ENCODE measurements at regions not wholly inside any gene's neighbourhood (a gene's known extent, or its start where the extent isn't known, plus 50 kb on each side); places are given as distances from the start of the nearest gene placed in this dataset.

DNA sequence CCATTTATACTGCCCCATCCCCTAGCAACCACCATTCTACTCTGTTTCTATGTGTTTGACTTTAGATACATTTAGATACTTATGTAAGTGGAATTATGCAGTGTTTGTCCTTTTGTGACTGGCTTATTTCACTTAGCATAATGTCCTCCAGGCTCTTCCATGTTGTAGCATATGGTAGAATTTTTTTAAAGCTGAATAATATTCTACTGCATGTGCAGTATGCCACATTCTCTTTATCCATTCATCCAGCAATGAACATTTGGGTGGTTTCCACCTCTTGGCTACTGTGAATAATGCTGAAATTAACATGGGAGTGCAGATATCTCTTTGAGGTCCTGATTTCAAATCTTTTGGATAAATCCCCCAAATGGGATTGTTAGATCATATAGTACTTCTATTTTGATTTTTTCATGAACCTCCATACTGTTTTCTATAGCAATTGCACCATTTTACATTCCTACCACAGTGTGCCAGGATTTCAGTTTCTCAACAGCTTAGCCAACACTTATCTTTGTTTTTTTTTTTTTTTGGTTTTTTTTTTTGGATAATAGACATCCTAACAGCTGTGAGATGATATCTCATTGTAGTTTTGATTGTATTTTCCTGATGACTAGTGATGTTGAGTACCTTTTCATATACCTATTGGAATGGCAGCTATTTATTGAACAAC is 105.9 kb upstream of the LNX1 start:
- no peak overlapping the region for H3K27ac ChIP-seq (ENCODE audit: extremely low read depth, low read depth, low read length)
- no peaks in the 10 kb centered on the region for H3K9me3 ChIP-seq (ENCODE audit: control insufficient read depth, insufficient read depth, low read depth, low read length)
- H3K4me3 ChIP-seq (ENCODE audit: low read depth, low read length), result no peak overlapping the region
- POLR2A ChIA-PET, result no interaction called here
- H3K36me3 ChIP-seq (ENCODE audit: control insufficient read depth in 2 of 2, insufficient read depth in 1 of 2, low read length in 2 of 2), result no peaks in the 10 kb centered on the region
- H3K4me1 ChIP-seq (ENCODE audit: control insufficient read depth, insufficient read depth, low read length), result peaks cover 4% of the 10 kb centered on the region; the same call in 1 of the 2 replicates
- no peak for TF ChIP-seq ZNF239 (tag by site-specific recombination; IDR thresholded peaks at IDR 0.05)
- CTCF ChIA-PET, result interaction anchor here (0.6 to 2.4 kb wide), 4 partner anchors 10 to 548 kb away, joined by 3 to 5 read pairs (median 4); no protein-coding TSS in a partner anchor

- CTCF ChIA-PET, result no interaction called here
- H3K4me3 ChIP-seq (ENCODE audit: low read depth, low read length), result no peak overlapping the region
- no peak overlapping the region for H3K27ac ChIP-seq (ENCODE audit: extremely low read depth, low read depth, low read length)
- H3K4me1 ChIP-seq (ENCODE audit: control insufficient read depth, insufficient read depth, low read length), result 0 out of 2 replicates have a peak, but pooled peaks cover 2% of the 10 kb centered on the region
- no peaks in the 10 kb centered on the region for H3K36me3 ChIP-seq (ENCODE audit: control insufficient read depth in 2 of 2, insufficient read depth in 1 of 2, low read length in 2 of 2)
- TF ChIP-seq, protein P1, sequence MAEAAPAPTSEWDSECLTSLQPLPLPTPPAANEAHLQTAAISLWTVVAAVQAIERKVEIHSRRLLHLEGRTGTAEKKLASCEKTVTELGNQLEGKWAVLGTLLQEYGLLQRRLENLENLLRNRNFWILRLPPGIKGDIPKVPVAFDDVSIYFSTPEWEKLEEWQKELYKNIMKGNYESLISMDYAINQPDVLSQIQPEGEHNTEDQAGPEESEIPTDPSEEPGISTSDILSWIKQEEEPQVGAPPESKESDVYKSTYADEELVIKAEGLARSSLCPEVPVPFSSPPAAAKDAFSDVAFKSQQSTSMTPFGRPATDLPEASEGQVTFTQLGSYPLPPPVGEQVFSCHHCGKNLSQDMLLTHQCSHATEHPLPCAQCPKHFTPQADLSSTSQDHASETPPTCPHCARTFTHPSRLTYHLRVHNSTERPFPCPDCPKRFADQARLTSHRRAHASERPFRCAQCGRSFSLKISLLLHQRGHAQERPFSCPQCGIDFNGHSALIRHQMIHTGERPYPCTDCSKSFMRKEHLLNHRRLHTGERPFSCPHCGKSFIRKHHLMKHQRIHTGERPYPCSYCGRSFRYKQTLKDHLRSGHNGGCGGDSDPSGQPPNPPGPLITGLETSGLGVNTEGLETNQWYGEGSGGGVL (tag by site-specific recombination; IDR thresholded peaks at IDR 0.05), result no peak
- TF ChIP-seq ZNF404 (tag by site-specific recombination; IDR thresholded peaks at IDR 0.05) (no peak), TRIM28 (IDR thresholded peaks at IDR 0.05; ENCODE audit: borderline replicate concordance, low read length) (no peak), ZNF112 (tag by site-specific recombination; IDR thresholded peaks at IDR 0.05) (no peak), REPIN1 (tag by site-specific recombination; IDR thresholded peaks at IDR 0.05; ENCODE audit: low read depth) (no peak)
- TF ChIP-seq, protein P2, sequence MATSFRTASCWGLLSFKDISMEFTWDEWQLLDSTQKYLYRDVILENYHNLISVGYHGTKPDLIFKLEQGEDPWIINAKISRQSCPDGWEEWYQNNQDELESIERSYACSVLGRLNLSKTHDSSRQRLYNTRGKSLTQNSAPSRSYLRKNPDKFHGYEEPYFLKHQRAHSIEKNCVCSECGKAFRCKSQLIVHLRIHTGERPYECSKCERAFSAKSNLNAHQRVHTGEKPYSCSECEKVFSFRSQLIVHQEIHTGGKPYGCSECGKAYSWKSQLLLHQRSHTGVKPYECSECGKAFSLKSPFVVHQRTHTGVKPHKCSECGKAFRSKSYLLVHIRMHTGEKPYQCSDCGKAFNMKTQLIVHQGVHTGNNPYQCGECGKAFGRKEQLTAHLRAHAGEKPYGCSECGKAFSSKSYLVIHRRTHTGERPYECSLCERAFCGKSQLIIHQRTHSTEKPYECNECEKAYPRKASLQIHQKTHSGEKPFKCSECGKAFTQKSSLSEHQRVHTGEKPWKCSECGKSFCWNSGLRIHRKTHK (tag by site-specific recombination; IDR thresholded peaks at IDR 0.05), result peak; percentile 62
- POLR2A ChIA-PET, result no interaction called here
- no peaks in the 10 kb centered on the region for H3K9me3 ChIP-seq (ENCODE audit: control insufficient read depth, insufficient read depth, low read depth, low read length)
These were observed 104.5 kb upstream of the LNX1 start for GRCh38 chr4:53695540-53696463.

GRCh38 chr4:53694666-53695065 is 103.4 kb upstream of the LNX1 start:
- CTCF ChIA-PET, result interaction anchor here (1.0 kb wide), 1 partner anchor 12 kb away, joined by 3 read pairs; no protein-coding TSS in a partner anchor
- POLR2A ChIA-PET, result no interaction called here
- TF ChIP-seq ZNF785 (tag by site-specific recombination; IDR thresholded peaks at IDR 0.05) (no peak), REPIN1 (tag by site-specific recombination; IDR thresholded peaks at IDR 0.05; ENCODE audit: low read depth) (no peak)
- H3K36me3 ChIP-seq (ENCODE audit: control insufficient read depth in 2 of 2, insufficient read depth in 1 of 2, low read length in 2 of 2), result no peaks in the 10 kb centered on the region
- H3K4me3 ChIP-seq (ENCODE audit: low read depth, low read length), result no peak overlapping the region
- no peak overlapping the region for H3K27ac ChIP-seq (ENCODE audit: extremely low read depth, low read depth, low read length)
- no peaks in the 10 kb centered on the region for H3K9me3 ChIP-seq (ENCODE audit: control insufficient read depth, insufficient read depth, low read depth, low read length)
- 0 out of 2 replicates have a peak, but pooled peaks cover 2% of the 10 kb centered on the region for H3K4me1 ChIP-seq (ENCODE audit: control insufficient read depth, insufficient read depth, low read length)

DNA sequence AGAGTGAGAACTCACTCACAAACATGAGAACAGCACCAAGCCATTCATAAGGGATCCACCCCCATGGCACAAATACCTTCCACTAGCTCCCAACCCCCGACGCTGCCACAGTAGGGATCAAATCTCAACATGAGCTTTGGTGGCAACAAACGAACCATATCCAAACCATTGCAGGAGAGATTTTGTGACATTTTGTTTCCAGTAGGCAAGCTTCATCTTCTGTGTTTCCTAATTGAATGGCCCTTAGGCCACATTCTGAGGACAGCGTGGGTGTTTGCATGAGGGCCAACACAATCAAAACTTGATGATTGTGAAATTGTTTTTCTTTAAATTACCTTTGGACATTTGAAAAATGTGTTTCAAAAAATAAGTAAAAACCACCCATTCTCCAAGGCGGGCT is 102.6 kb upstream of the LNX1 start:
- Histone ChIP-seq H3K27ac (ENCODE audit: extremely low read depth, low read depth, low read length) (peak overlapping the region; percentile 9; the same call in 1 of the 2 replicates), H3K4me1 (ENCODE audit: control insufficient read depth, insufficient read depth, low read length) (0 out of 2 replicates have a peak, but pooled peaks cover 2% of the 10 kb centered on the region), H3K36me3 (ENCODE audit: control insufficient read depth in 2 of 2, insufficient read depth in 1 of 2, low read length in 2 of 2) (no peaks in the 10 kb centered on the region), H3K9me3 (ENCODE audit: control insufficient read depth, insufficient read depth, low read depth, low read length) (no peaks in the 10 kb centered on the region), H3K4me3 (ENCODE audit: low read depth, low read length) (no peak overlapping the region)
- no peak for TF ChIP-seq SP7 (tag by site-specific recombination; IDR thresholded peaks at IDR 0.05)
- TF ChIP-seq ZNF221 (tag by site-specific recombination; IDR thresholded peaks at IDR 0.05; ENCODE audit: borderline replicate concordance), result no peak
- no peak for TF ChIP-seq ZEB2 (tag by site-specific recombination; IDR thresholded peaks at IDR 0.05)
- no peak for TF ChIP-seq YY2 (tag by site-specific recombination; IDR thresholded peaks at IDR 0.05)
- CTCF ChIA-PET, result no interaction called here
- POLR2A ChIA-PET, result no interaction called here
